GM12872 (cell line): ENCODE measurements at regions not wholly inside any gene's neighbourhood (a gene's known extent, or its start where the extent isn't known, plus 50 kb on each side); places are given as distances from the start of the nearest gene placed in this dataset.

ENCODE experiments used
- CTCF ChIP-seq: IDR thresholded peaks from 3 replicates; pipeline ENCODE4 v1.5.1; 2011; ENCODE audit warnings: low read depth, mild to moderate bottlenecking, low read length, moderate library complexity; ENCODE audit not compliant: insufficient read depth

DNA sequence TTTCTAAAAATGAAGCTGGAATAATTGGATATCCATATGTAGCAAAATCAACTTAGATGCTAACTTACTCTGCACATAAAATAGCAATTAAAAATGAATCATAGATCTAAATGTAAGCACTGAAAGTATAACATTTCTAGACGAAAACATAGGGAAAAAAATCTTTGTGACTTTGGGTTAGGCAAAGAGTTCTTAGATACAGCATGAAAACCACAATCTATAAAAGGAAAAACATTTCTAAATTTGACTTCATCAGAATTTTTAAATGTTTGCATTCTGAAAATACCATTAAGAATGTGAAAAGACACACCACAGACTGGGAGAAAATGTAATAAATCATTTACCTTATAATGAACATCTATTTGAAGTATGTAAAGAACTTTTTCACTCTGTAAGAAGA is 128.8 kb downstream of the APIP start:
- no peak for TF ChIP-seq CTCF

DNA sequence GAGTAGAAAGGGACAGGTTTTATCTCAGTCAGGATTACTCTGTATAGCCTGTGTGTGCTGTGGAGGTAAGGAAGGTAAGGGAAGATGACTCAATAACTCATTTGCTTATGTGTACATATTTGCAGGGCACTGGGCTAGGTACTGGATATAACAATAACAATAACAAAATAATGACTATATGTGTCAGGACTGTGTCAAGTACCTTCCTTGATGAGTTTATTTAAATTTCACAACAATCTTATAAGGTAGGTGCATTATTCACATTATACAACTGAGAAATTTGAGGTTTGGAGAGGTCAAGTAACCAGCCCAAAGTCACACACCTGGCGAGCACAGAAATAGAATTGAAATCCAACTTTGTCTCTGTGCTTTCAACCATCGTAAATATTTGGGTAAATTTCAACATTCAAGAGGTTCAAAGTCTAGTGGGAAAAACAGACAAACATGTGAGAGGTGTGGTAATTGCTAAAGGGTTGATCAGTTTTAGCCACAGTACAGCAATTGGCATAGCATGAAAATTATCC is 131.8 kb downstream of the APIP start:
- no peak for TF ChIP-seq CTCF

DNA sequence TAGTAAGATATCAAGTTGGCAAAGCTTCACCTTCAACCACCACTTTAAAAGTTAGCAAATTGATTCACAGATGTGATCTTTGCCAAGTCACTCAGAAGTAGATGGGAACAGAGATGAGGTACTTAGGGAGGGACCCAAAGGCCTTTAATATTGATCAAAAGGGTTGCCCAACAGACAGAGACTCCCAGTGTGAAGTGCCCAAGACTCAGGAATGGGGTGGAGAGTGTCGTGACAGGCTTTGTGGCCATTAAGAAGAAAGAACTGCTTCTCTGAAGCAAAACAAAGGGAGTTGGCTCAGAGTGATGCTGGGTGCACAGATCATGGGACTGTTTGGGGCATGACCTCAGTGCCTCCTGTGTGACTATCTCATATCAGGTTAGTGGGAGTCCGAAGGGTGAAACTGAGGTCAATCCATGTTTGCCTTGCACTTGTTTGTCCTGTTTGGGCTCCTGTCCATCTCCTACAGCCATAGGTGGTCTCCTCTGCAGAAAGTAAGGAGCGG is 132.3 kb downstream of the APIP start:
- no peak for TF ChIP-seq CTCF

- TF ChIP-seq CTCF = no peak
Observed at GRCh38 chr11:34775417-34775888, 140.7 kb downstream of the APIP start.

DNA sequence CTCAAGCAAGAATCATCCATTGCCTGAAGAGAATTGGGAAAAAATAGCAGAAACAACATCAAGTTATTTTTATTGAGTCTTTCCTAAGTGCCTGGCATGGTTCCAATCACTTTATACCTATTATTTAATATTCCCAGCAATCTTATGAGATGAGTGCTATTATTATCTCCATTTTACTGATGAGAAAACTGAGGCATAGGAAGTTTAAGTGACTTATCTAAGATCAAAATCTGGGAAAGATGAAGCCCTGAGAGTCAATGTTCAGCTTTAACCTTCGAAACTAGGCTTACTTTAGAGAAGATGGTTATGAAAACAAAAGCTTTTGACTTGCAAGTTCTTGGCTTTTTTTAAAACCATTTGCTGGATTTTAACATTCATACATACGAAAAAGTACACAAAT is 141.6 kb downstream of the APIP start:
- no peak for TF ChIP-seq CTCF

DNA sequence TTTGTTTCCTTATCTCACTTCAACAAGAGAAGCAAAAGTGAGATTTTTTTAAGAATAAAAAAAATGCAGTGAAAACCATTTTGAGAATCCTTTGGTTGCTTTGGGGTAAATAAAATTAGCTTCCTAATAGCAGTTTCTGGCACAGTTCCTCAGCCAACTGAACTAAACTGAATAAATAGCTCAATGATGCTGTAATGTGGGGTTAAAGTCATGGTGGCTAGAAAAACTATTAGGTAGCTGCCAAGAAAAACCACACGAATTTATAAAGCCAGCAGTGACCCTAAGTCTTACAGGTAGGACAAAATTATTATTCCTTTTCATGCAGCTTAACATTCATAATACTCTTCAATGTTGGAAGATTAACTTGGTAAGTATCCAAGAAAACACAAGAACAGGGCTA is 142.4 kb downstream of the APIP start:
- TF ChIP-seq CTCF = no peak

DNA sequence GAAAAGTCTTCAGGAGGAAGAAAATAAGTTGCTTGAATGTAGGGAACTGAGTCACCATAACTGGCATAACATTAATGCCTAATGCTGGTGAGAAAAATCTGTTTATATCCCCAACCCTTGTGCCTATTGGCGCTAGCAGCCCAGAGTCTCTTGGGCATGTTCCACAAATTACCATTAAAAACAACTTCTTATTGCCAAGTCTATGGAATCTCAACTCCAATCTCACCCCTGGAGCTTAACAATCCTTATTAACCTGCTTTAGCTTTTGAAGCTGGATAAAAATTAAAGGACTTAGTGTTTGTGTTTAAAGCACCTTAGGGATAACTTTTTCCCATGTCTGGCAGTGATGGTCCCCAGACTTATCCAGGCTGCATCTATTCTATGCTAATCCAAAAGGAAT is 143.0 kb downstream of the APIP start:
- no peak for TF ChIP-seq CTCF
